Trophoblast cell (in vitro differentiated cells and primary cell): ENCODE measurements at regions not wholly inside any gene's neighbourhood (a gene's known extent, or its start where the extent isn't known, plus 50 kb on each side); places are given as distances from the start of the nearest gene placed in this dataset.

ENCODE experiments used
- DNase-seq, 2 donors: peaks; one replicate each; pipeline ENCODE4 v3.0.0-alpha.2; 2016
- H2AFZ ChIP-seq: 2 replicates; pipeline ENCODE4 v1.6.1; 2013; ENCODE audit warnings: low read length, moderate library complexity, mild to moderate bottlenecking; ENCODE audit not compliant: insufficient read depth, poor library complexity
- H2AK5ac ChIP-seq: 2 replicates; pipeline ENCODE4 v1.6.1; 2013; ENCODE audit warnings: mild to moderate bottlenecking, low read length
- H2BK120ac ChIP-seq: 2 replicates; pipeline ENCODE4 v1.6.1; 2013; ENCODE audit warnings: low read length, mild to moderate bottlenecking, moderate library complexity; ENCODE audit not compliant: insufficient read depth, poor library complexity
- H2BK12ac ChIP-seq: 2 replicates; pipeline ENCODE4 v1.6.1; 2013; ENCODE audit warnings: mild to moderate bottlenecking, low read length, moderate library complexity
- H2BK5ac ChIP-seq: 2 replicates; pipeline ENCODE4 v1.6.1; 2013; ENCODE audit warnings: low read length, low read depth, moderate library complexity, mild to moderate bottlenecking; ENCODE audit not compliant: poor library complexity
- H3K14ac ChIP-seq: 2 replicates; pipeline ENCODE4 v1.6.1; 2013; ENCODE audit warnings: mild to moderate bottlenecking, low read length
- H3K18ac ChIP-seq: 2 replicates; pipeline ENCODE4 v1.6.1; 2013; ENCODE audit warnings: mild to moderate bottlenecking, low read length
- H3K23ac ChIP-seq: 2 replicates; pipeline ENCODE4 v1.6.1; 2013; ENCODE audit warnings: low read length
- H3K27ac ChIP-seq: 2 replicates; pipeline ENCODE4 v1.5.1; 2013; ENCODE audit warnings: low read depth, mild to moderate bottlenecking, inconsistent platforms, low read length, moderate library complexity
- H3K27me3 ChIP-seq: 2 replicates; pipeline ENCODE4 v1.6.1; 2013; ENCODE audit warnings: inconsistent platforms, mild to moderate bottlenecking, low read length, moderate library complexity; ENCODE audit not compliant: insufficient read depth
- H3K36me3 ChIP-seq, 2 experiments: 1 replicate in 1 of 2; 2 replicates in 1 of 2; pipeline ENCODE4 v1.6.1; 2013; ENCODE audit warnings: low read length in 2 of 2, mild to moderate bottlenecking in 2 of 2, moderate library complexity in 1 of 2; ENCODE audit not compliant: insufficient read depth in 2 of 2, control insufficient read depth in 1 of 2
- H3K4ac ChIP-seq: 2 replicates; pipeline ENCODE4 v1.6.1; 2013; ENCODE audit warnings: low read depth, mild to moderate bottlenecking, low read length, moderate library complexity
- H3K4me1 ChIP-seq, 2 experiments: 1 replicate in 1 of 2; 2 replicates in 1 of 2; pipeline ENCODE4 v1.6.1; 2013; ENCODE audit warnings: low read length in 2 of 2, mild to moderate bottlenecking in 2 of 2, moderate library complexity in 1 of 2; ENCODE audit not compliant: insufficient read depth in 2 of 2, control insufficient read depth in 1 of 2
- H3K4me2 ChIP-seq: 2 replicates; pipeline ENCODE4 v1.6.1; 2013; ENCODE audit warnings: inconsistent platforms, mild to moderate bottlenecking, low read length, moderate library complexity
- H3K4me3 ChIP-seq: 2 replicates; pipeline ENCODE4 v1.5.1; 2013; ENCODE audit warnings: mild to moderate bottlenecking, low read depth, low read length, inconsistent platforms
- H3K79me1 ChIP-seq: one replicate; pipeline ENCODE4 v1.6.1; 2013; ENCODE audit warnings: low read length
- H3K79me2 ChIP-seq: 2 replicates; pipeline ENCODE4 v1.6.1; 2013; ENCODE audit warnings: low read length, mild to moderate bottlenecking; ENCODE audit not compliant: control insufficient read depth, insufficient read depth, poor library complexity
- H3K9ac ChIP-seq: 2 replicates; pipeline ENCODE4 v1.6.1; 2013; ENCODE audit warnings: mild to moderate bottlenecking, low read length
- H3K9me3 ChIP-seq: 2 replicates; pipeline ENCODE4 v1.6.1; 2013; ENCODE audit warnings: low read depth, mild to moderate bottlenecking, control low read depth, inconsistent platforms, low read length; ENCODE audit not compliant: insufficient read depth
- H4K12ac ChIP-seq: 2 replicates; pipeline ENCODE4 v1.6.1; 2013; ENCODE audit warnings: low read depth, mild to moderate bottlenecking, low read length, moderate library complexity
- H4K8ac ChIP-seq: 2 replicates; pipeline ENCODE4 v1.6.1; 2013; ENCODE audit warnings: low read depth, mild to moderate bottlenecking, low read length, moderate library complexity
- H4K91ac ChIP-seq: one replicate; pipeline ENCODE4 v1.6.1; 2013; ENCODE audit warnings: low read depth, mild to moderate bottlenecking, low read length, moderate library complexity
- WGBS: extraction: QIAGEN DNeasy Blood & Tissue Kit; methylation state at CpG from one replicate; pipeline ENCODE4 v1.1.7; 2013; ENCODE audit warnings: missing lambda C conversion rate; ENCODE audit not compliant: insufficient read length, insufficient coverage; ENCODE audit errors: extremely low coverage; 5-methylcytosine and 5-hydroxymethylcytosine counted together

- H4K91ac ChIP-seq: no peak overlapping the region
- no peak overlapping the region for H2BK5ac ChIP-seq
- peak in 1 of 2 donors; percentile 14 for DNase-seq
- H2BK12ac ChIP-seq: no peak overlapping the region
- H3K27ac ChIP-seq: no peak overlapping the region
- no peak overlapping the region for H3K4me3 ChIP-seq
- no peaks in the 10 kb centered on the region for H3K79me2 ChIP-seq
- H3K14ac ChIP-seq: no peak overlapping the region
- no peaks in the 10 kb centered on the region for H3K79me1 ChIP-seq
- no peak overlapping the region for H3K4ac ChIP-seq
- H2AK5ac ChIP-seq: no peak overlapping the region
- H3K4me1 ChIP-seq: no peaks in the 10 kb centered on the region
- no peak overlapping the region for H3K9ac ChIP-seq
- no peak overlapping the region for H4K8ac ChIP-seq
- H3K27me3 ChIP-seq: no peaks in the 10 kb centered on the region
- no peaks in the 10 kb centered on the region for H3K36me3 ChIP-seq
- no CpG with 5 or more reads among the region's 5 CpGs for WGBS
- H2AFZ ChIP-seq: no peak overlapping the region
- no peak overlapping the region for H3K4me2 ChIP-seq
- no peak overlapping the region for H3K18ac ChIP-seq
- no peak overlapping the region for H4K12ac ChIP-seq
- H3K23ac ChIP-seq: no peak overlapping the region
- H3K9me3 ChIP-seq: peaks cover 4% of the 10 kb centered on the region
- H2BK120ac ChIP-seq: no peak overlapping the region
Measured at GRCh38 chr10:78717200-78717599, 351.6 kb upstream of the ZMIZ1 start.

- Histone ChIP-seq H3K79me2 (no peaks in the 10 kb centered on the region), H4K91ac (no peak overlapping the region), H4K8ac (no peak overlapping the region), H3K4me2 (no peak overlapping the region), H3K4ac (no peak overlapping the region), H3K9ac (no peak overlapping the region), H3K4me1 (no peaks in the 10 kb centered on the region), H2BK120ac (no peak overlapping the region), H2BK5ac (no peak overlapping the region), H3K14ac (no peak overlapping the region), H3K9me3 (peaks cover 4% of the 10 kb centered on the region), H2AK5ac (no peak overlapping the region), H3K36me3 (no peaks in the 10 kb centered on the region), H3K23ac (no peak overlapping the region), H2BK12ac (no peak overlapping the region), H3K18ac (no peak overlapping the region), H3K4me3 (no peak overlapping the region), H3K27me3 (no peaks in the 10 kb centered on the region), H3K79me1 (no peaks in the 10 kb centered on the region), H3K27ac (no peak overlapping the region), H4K12ac (no peak overlapping the region), H2AFZ (no peak overlapping the region)
- no peak for DNase-seq
- no CpG with 5 or more reads among the region's 2 CpGs for WGBS
Measured at GRCh38 chr10:78718032-78718572, 350.7 kb upstream of the ZMIZ1 start.

GRCh38 chr10:78719276-78719675 is 349.5 kb upstream of the ZMIZ1 start:
- Histone ChIP-seq H3K79me2 (no peaks in the 10 kb centered on the region), H3K9me3 (peaks cover 4% of the 10 kb centered on the region), H4K8ac (no peak overlapping the region), H2AFZ (no peak overlapping the region), H4K91ac (no peak overlapping the region), H3K27me3 (no peaks in the 10 kb centered on the region), H3K23ac (no peak overlapping the region), H3K9ac (no peak overlapping the region), H3K18ac (no peak overlapping the region), H3K4ac (no peak overlapping the region), H2BK5ac (no peak overlapping the region), H2BK120ac (no peak overlapping the region), H3K4me2 (no peak overlapping the region), H3K4me1 (no peaks in the 10 kb centered on the region), H2BK12ac (no peak overlapping the region), H2AK5ac (no peak overlapping the region), H3K4me3 (no peak overlapping the region), H3K27ac (no peak overlapping the region), H3K36me3 (no peaks in the 10 kb centered on the region), H4K12ac (no peak overlapping the region), H3K79me1 (no peaks in the 10 kb centered on the region), H3K14ac (no peak overlapping the region)
- no peak for DNase-seq
- WGBS: no CpG with 5 or more reads among the region's 10 CpGs

GRCh38 chr10:78720091-78720490 is 348.7 kb upstream of the ZMIZ1 start:
- H3K9me3 ChIP-seq: peaks cover 4% of the 10 kb centered on the region
- no peak overlapping the region for H2AFZ ChIP-seq
- H2BK120ac ChIP-seq: no peak overlapping the region
- H2BK5ac ChIP-seq: no peak overlapping the region
- H3K79me2 ChIP-seq: no peaks in the 10 kb centered on the region
- H2AK5ac ChIP-seq: no peak overlapping the region
- H4K91ac ChIP-seq: no peak overlapping the region
- H3K79me1 ChIP-seq: peaks cover 1% of the 10 kb centered on the region
- H3K4ac ChIP-seq: no peak overlapping the region
- H4K12ac ChIP-seq: no peak overlapping the region
- H4K8ac ChIP-seq: no peak overlapping the region
- no peak overlapping the region for H3K18ac ChIP-seq
- peaks cover 4 to 5% of the 10 kb centered on the region in 2 experiments for H3K4me1 ChIP-seq
- H3K27ac ChIP-seq: no peak overlapping the region
- no peaks in the 10 kb centered on the region for H3K27me3 ChIP-seq
- no peak overlapping the region for H3K9ac ChIP-seq
- no CpG with 5 or more reads among the region's 6 CpGs for WGBS
- no peak overlapping the region for H3K4me3 ChIP-seq
- no peak overlapping the region for H3K23ac ChIP-seq
- H3K14ac ChIP-seq: no peak overlapping the region
- H3K4me2 ChIP-seq: no peak overlapping the region
- H3K36me3 ChIP-seq: no peaks in the 10 kb centered on the region
- H2BK12ac ChIP-seq: no peak overlapping the region
- no peak for DNase-seq
